Stimulated activated CD4-positive, alpha-beta T cell treated with anti-CD3 and anti-CD28 coated beads, TNF-alpha, amount 100 ng/mL, for 24 hours (primary cell): ENCODE measurements at regions not wholly inside any gene's neighbourhood (a gene's known extent, or its start where the extent isn't known, plus 50 kb on each side); places are given as distances from the start of the nearest gene placed in this dataset.
"Not testable (repeated sequence)": the region's sequence is repeated elsewhere in the genome, so short reads cannot be mapped to it uniquely, and the experiment has no call there.

ENCODE experiments used
- DNase-seq, 3 experiments: peaks; one replicate each; pipeline ENCODE4 v3.0.0-alpha.2; 2020; ENCODE audit warnings: low read depth in 3 of 3

GRCh38 chr2:16024628-16025027 is 84.3 kb downstream of the MYCN start:
- DNase-seq = not testable (repeated sequence)

- DNase-seq = no peak
These were observed 83.4 kb downstream of the MYCN start for GRCh38 chr2:16023506-16024360.

- DNase-seq = no peak
These were observed 82.3 kb downstream of the MYCN start for GRCh38 chr2:16022548-16023240.

GRCh38 chr2:16021611-16022363 is 81.4 kb downstream of the MYCN start:
- DNase-seq = no peak

- no peak for DNase-seq
These were observed 80.1 kb downstream of the MYCN start for GRCh38 chr2:16020389-16021008.

- DNase-seq = no peak
These were observed 79.4 kb downstream of the MYCN start for GRCh38 chr2:16019617-16020351.

GRCh38 chr2:16019060-16019480 is 78.7 kb downstream of the MYCN start:
- DNase-seq = no peak

- no peak for DNase-seq
These were observed 78.1 kb downstream of the MYCN start for GRCh38 chr2:16018277-16019059.

- DNase-seq = no peak
These were observed 75.9 kb downstream of the MYCN start for GRCh38 chr2:16016282-16016681.

- DNase-seq = no peak
These were observed 75.5 kb downstream of the MYCN start for GRCh38 chr2:16015903-16016265.

- DNase-seq = no peak
These were observed 75.0 kb downstream of the MYCN start for GRCh38 chr2:16015210-16015902.

GRCh38 chr2:16014802-16015201 is 74.5 kb downstream of the MYCN start:
- no peak for DNase-seq

- DNase-seq = no peak
These were observed 73.9 kb downstream of the MYCN start for GRCh38 chr2:16014041-16014787.

GRCh38 chr2:16013359-16013911 is 73.1 kb downstream of the MYCN start:
- DNase-seq = no peak

GRCh38 chr2:16012626-16013358 is 72.4 kb downstream of the MYCN start:
- no peak for DNase-seq

- no peak for DNase-seq
These were observed 71.8 kb downstream of the MYCN start for GRCh38 chr2:16012029-16012596.

- no peak for DNase-seq
These were observed 71.2 kb downstream of the MYCN start for GRCh38 chr2:16011621-16011960.
